ENCODE measurements at regions not wholly inside any gene's neighbourhood (a gene's known extent, or its start where the extent isn't known, plus 50 kb on each side); places are given as distances from the start of the nearest gene placed in this dataset.

DNA sequence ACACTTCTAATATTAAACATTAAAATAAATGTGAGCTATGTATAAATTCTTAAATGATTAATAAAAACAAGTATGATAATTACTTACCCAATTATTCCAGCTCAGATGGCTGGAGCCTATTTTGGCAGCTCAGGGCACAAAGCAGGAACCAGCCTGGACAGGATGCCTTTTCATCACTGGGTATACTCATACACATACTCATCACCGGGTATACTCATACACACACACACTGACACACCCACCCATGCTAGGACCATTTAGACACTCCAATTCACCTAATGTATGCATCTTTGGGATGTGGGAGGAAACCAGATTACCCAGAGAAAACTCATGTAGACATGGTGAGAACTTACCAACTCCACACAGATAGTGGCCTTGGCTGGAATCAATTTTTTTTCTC, 57.9 kb upstream of the CNOT2 start:
- Histone ChIP-seq H3K79me2 (replicated peaks; ENCODE audit: insufficient read depth) (no peaks in the 10 kb centered on the region), H2AFZ (no peak overlapping the region), H3K9me2 (ENCODE audit: insufficient read depth) (no peaks in the 10 kb centered on the region), H3F3A (replicated peaks; ENCODE audit: low read depth) (no peaks in the 10 kb centered on the region), H3K36me3 (ENCODE audit: insufficient read depth) (no peaks in the 10 kb centered on the region), H3K4me3 (no peak overlapping the region), H3K27ac (ENCODE audit: low read depth) (no peak overlapping the region), H3K4me1 (ENCODE audit: insufficient read depth) (peaks cover under 1% of the 10 kb centered on the region; the same call in 1 of the 2 replicates), H3K4me2 (no peak overlapping the region), H4K20me1 (replicated peaks; ENCODE audit: insufficient read depth) (no peaks in the 10 kb centered on the region), H3K27me3 (ENCODE audit: insufficient read depth) (no peaks in the 10 kb centered on the region)
- ATAC-seq = no peak
- Mint-ChIP-seq H3K4me3 (no peak overlapping the region), H3K9me3 (peaks cover 9% of the 10 kb centered on the region; the same call in 2 of the 3 replicates), H3K4me1 (peaks cover 4% of the 10 kb centered on the region; the same call in 2 of the 3 replicates), H3K27ac (no peak overlapping the region), H3K36me3 (ENCODE audit: low read depth) (peaks cover 4% of the 10 kb centered on the region; the same call in 1 of the 3 replicates), H3K27me3 (ENCODE audit: insufficient read depth, low read depth, poor library complexity) (no peaks in the 10 kb centered on the region)
- TF ChIP-seq, protein P1, sequence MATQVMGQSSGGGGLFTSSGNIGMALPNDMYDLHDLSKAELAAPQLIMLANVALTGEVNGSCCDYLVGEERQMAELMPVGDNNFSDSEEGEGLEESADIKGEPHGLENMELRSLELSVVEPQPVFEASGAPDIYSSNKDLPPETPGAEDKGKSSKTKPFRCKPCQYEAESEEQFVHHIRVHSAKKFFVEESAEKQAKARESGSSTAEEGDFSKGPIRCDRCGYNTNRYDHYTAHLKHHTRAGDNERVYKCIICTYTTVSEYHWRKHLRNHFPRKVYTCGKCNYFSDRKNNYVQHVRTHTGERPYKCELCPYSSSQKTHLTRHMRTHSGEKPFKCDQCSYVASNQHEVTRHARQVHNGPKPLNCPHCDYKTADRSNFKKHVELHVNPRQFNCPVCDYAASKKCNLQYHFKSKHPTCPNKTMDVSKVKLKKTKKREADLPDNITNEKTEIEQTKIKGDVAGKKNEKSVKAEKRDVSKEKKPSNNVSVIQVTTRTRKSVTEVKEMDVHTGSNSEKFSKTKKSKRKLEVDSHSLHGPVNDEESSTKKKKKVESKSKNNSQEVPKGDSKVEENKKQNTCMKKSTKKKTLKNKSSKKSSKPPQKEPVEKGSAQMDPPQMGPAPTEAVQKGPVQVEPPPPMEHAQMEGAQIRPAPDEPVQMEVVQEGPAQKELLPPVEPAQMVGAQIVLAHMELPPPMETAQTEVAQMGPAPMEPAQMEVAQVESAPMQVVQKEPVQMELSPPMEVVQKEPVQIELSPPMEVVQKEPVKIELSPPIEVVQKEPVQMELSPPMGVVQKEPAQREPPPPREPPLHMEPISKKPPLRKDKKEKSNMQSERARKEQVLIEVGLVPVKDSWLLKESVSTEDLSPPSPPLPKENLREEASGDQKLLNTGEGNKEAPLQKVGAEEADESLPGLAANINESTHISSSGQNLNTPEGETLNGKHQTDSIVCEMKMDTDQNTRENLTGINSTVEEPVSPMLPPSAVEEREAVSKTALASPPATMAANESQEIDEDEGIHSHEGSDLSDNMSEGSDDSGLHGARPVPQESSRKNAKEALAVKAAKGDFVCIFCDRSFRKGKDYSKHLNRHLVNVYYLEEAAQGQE (IDR thresholded peaks at IDR 0.05; ENCODE audit: unreplicated experiment) = no peak
- TF ChIP-seq NANOG (IDR thresholded peaks at IDR 0.05; ENCODE audit: borderline replicate concordance) = no peak
- TF ChIP-seq CREB1 (CRISPR knock-in tag; IDR thresholded peaks at IDR 0.05; ENCODE audit: low read depth) = no peak
- no peak for TF ChIP-seq ZNF331 (CRISPR knock-in tag; IDR thresholded peaks at IDR 0.05; ENCODE audit: low read depth)
- no peak for TF ChIP-seq EZH2 (IDR thresholded peaks at IDR 0.05; ENCODE audit: low read depth, unreplicated experiment)
- TF ChIP-seq, protein P2, sequence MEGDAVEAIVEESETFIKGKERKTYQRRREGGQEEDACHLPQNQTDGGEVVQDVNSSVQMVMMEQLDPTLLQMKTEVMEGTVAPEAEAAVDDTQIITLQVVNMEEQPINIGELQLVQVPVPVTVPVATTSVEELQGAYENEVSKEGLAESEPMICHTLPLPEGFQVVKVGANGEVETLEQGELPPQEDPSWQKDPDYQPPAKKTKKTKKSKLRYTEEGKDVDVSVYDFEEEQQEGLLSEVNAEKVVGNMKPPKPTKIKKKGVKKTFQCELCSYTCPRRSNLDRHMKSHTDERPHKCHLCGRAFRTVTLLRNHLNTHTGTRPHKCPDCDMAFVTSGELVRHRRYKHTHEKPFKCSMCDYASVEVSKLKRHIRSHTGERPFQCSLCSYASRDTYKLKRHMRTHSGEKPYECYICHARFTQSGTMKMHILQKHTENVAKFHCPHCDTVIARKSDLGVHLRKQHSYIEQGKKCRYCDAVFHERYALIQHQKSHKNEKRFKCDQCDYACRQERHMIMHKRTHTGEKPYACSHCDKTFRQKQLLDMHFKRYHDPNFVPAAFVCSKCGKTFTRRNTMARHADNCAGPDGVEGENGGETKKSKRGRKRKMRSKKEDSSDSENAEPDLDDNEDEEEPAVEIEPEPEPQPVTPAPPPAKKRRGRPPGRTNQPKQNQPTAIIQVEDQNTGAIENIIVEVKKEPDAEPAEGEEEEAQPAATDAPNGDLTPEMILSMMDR (conservative IDR thresholded peaks at IDR 0.05; ENCODE audit: low read depth in 2 of 2) = no peak
- TF ChIP-seq, protein P3, sequence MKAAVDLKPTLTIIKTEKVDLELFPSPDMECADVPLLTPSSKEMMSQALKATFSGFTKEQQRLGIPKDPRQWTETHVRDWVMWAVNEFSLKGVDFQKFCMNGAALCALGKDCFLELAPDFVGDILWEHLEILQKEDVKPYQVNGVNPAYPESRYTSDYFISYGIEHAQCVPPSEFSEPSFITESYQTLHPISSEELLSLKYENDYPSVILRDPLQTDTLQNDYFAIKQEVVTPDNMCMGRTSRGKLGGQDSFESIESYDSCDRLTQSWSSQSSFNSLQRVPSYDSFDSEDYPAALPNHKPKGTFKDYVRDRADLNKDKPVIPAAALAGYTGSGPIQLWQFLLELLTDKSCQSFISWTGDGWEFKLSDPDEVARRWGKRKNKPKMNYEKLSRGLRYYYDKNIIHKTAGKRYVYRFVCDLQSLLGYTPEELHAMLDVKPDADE (IDR thresholded peaks at IDR 0.05) = no peak
- TF ChIP-seq STAT1 (IDR thresholded peaks at IDR 0.05; ENCODE audit: unreplicated experiment) = no peak
- no peak for TF ChIP-seq ZNF114 (CRISPR knock-in tag; IDR thresholded peaks at IDR 0.05)
- no peak for TF ChIP-seq JUNB (IDR thresholded peaks at IDR 0.05; ENCODE audit: unreplicated experiment)
- TF ChIP-seq EZH2phosphoT487 (IDR thresholded peaks at IDR 0.05; ENCODE audit: unreplicated experiment) = no peak
- TF ChIP-seq POLR2AphosphoS5 (IDR thresholded peaks at IDR 0.05; ENCODE audit: low read depth) = no peak
- TF ChIP-seq, protein P4, sequence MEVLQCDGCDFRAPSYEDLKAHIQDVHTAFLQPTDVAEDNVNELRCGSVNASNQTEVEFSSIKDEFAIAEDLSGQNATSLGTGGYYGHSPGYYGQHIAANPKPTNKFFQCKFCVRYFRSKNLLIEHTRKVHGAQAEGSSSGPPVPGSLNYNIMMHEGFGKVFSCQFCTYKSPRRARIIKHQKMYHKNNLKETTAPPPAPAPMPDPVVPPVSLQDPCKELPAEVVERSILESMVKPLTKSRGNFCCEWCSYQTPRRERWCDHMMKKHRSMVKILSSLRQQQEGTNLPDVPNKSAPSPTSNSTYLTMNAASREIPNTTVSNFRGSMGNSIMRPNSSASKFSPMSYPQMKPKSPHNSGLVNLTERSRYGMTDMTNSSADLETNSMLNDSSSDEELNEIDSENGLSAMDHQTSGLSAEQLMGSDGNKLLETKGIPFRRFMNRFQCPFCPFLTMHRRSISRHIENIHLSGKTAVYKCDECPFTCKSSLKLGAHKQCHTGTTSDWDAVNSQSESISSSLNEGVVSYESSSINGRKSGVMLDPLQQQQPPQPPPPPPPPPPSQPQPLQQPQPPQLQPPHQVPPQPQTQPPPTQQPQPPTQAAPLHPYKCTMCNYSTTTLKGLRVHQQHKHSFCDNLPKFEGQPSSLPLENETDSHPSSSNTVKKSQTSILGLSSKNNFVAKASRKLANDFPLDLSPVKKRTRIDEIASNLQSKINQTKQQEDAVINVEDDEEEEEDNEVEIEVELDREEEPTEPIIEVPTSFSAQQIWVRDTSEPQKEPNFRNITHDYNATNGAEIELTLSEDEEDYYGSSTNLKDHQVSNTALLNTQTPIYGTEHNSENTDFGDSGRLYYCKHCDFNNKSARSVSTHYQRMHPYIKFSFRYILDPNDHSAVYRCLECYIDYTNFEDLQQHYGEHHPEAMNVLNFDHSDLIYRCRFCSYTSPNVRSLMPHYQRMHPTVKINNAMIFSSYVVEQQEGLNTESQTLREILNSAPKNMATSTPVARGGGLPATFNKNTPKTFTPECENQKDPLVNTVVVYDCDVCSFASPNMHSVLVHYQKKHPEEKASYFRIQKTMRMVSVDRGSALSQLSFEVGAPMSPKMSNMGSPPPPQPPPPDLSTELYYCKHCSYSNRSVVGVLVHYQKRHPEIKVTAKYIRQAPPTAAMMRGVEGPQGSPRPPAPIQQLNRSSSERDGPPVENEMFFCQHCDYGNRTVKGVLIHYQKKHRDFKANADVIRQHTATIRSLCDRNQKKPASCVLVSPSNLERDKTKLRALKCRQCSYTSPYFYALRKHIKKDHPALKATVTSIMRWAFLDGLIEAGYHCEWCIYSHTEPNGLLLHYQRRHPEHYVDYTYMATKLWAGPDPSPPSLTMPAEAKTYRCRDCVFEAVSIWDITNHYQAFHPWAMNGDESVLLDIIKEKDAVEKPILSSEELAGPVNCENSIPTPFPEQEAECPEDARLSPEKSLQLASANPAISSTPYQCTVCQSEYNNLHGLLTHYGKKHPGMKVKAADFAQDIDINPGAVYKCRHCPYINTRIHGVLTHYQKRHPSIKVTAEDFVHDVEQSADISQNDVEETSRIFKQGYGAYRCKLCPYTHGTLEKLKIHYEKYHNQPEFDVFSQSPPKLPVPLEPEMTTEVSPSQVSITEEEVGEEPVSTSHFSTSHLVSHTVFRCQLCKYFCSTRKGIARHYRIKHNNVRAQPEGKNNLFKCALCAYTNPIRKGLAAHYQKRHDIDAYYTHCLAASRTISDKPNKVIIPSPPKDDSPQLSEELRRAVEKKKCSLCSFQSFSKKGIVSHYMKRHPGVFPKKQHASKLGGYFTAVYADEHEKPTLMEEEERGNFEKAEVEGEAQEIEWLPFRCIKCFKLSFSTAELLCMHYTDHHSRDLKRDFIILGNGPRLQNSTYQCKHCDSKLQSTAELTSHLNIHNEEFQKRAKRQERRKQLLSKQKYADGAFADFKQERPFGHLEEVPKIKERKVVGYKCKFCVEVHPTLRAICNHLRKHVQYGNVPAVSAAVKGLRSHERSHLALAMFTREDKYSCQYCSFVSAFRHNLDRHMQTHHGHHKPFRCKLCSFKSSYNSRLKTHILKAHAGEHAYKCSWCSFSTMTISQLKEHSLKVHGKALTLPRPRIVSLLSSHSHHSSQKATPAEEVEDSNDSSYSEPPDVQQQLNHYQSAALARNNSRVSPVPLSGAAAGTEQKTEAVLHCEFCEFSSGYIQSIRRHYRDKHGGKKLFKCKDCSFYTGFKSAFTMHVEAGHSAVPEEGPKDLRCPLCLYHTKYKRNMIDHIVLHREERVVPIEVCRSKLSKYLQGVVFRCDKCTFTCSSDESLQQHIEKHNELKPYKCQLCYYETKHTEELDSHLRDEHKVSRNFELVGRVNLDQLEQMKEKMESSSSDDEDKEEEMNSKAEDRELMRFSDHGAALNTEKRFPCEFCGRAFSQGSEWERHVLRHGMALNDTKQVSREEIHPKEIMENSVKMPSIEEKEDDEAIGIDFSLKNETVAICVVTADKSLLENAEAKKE (CRISPR knock-in tag; IDR thresholded peaks at IDR 0.05) = no peak
- no peak for DNase-seq (ENCODE audit: low spot score)
